ENCODE measurements at regions not wholly inside any gene's neighbourhood (a gene's known extent, or its start where the extent isn't known, plus 50 kb on each side); places are given as distances from the start of the nearest gene placed in this dataset.

- no peak overlapping the region for H3K4me3 ChIP-seq (replicated peaks; ENCODE audit: insufficient read depth, low read length)
- DNase-seq (ENCODE audit: low read depth in 1 of 2, low spot score in 1 of 2): no peak
- H3K27ac ChIP-seq (replicated peaks): no peak overlapping the region
- TF ChIP-seq GABPA (IDR thresholded peaks at IDR 0.05; ENCODE audit: low read depth): no peak
- TF ChIP-seq SPI1 (IDR thresholded peaks at IDR 0.05; ENCODE audit: borderline replicate concordance, low read depth): no peak
- TF ChIP-seq, protein P1, sequence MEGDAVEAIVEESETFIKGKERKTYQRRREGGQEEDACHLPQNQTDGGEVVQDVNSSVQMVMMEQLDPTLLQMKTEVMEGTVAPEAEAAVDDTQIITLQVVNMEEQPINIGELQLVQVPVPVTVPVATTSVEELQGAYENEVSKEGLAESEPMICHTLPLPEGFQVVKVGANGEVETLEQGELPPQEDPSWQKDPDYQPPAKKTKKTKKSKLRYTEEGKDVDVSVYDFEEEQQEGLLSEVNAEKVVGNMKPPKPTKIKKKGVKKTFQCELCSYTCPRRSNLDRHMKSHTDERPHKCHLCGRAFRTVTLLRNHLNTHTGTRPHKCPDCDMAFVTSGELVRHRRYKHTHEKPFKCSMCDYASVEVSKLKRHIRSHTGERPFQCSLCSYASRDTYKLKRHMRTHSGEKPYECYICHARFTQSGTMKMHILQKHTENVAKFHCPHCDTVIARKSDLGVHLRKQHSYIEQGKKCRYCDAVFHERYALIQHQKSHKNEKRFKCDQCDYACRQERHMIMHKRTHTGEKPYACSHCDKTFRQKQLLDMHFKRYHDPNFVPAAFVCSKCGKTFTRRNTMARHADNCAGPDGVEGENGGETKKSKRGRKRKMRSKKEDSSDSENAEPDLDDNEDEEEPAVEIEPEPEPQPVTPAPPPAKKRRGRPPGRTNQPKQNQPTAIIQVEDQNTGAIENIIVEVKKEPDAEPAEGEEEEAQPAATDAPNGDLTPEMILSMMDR (IDR thresholded peaks at IDR 0.05; ENCODE audit: insufficient read depth, low read length): no peak
- no peak for TF ChIP-seq REST (IDR thresholded peaks at IDR 0.05; ENCODE audit: insufficient replicate concordance, low read depth)
- TF ChIP-seq POLR2AphosphoS5 (IDR thresholded peaks at IDR 0.05; ENCODE audit: low read depth): no peak
- H3K27me3 ChIP-seq (ENCODE audit: insufficient read depth, poor library complexity, severe bottlenecking): peaks cover 5% of the 10 kb centered on the region
Measured at GRCh38 chr14:53571641-53572328, 384.8 kb downstream of the BMP4 start.

DNA sequence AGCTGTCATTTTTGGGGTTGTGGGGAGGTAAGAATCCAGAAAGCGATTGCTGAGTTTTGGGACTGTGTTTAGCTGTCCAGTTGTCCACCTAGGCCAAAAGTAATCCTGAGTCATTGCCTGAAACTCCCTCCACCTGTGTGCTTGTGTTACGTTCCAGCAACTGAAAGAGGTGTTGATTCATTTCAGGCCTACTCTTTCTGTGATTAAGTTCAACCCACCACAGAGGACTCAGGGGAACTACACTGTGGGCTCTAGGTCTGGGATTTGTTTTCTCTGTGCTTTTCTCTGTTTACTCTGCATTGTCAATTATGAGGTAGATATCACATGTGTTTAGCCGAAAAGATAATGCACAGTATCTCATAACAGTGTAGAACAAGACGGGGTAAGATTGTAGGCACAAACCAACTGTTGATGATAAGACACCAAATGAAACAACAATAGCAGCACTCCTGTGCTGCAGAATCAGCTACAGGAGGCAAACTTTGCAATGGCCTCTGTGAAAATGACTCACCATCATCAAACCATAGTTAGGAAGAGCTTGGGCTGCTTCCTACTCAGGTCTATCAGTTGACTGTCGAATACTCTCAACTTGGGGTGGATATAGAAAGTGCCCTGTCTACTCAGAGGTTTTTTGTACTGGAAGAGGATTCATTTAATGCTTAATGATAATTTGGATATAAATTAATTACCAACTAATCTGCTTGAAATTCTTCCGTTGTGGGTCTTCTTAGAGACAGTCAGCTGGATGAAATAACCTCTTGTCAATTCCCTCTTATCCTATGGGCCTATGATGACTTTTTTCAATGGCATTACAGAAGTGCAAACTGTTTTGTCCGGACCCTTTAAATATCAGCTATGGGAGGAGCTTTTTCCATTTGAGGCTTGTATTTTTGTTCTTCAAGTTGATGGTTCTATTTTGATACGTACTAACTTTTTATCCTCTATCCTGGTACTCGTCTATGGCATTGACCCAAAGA is 385.9 kb downstream of the BMP4 start:
- DNase-seq (ENCODE audit: low read depth in 1 of 2, low spot score in 1 of 2): no peak
- H3K27ac ChIP-seq (replicated peaks): no peak overlapping the region
- TF ChIP-seq, protein P1 (IDR thresholded peaks at IDR 0.05; ENCODE audit: insufficient read depth, low read length): no peak
- peaks cover 5% of the 10 kb centered on the region for H3K27me3 ChIP-seq (ENCODE audit: insufficient read depth, poor library complexity, severe bottlenecking)
- no peak overlapping the region for H3K4me3 ChIP-seq (replicated peaks; ENCODE audit: insufficient read depth, low read length)

DNA sequence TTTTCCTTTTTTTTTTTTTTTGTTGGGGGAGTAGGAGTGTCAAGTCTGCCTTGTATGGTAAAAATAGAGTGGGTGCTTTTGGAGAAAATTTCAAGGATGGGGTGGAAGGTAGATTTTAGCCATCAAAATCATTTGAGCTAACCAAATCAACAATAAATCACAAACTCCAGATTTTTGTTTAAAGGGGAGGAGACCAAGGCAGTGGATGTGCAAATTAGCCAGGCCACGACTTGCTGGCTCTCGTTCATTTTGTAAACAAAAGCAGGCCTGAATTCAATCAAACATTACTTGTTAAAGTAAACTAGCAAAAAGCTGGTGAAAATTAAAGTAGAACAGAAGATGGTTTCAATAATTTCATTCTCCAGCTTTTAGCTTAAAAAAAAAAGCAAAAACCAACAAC is 387.2 kb downstream of the BMP4 start:
- no peak overlapping the region for H3K27ac ChIP-seq (replicated peaks)
- TF ChIP-seq SPI1 (IDR thresholded peaks at IDR 0.05; ENCODE audit: borderline replicate concordance, low read depth): no peak
- TF ChIP-seq GABPA (IDR thresholded peaks at IDR 0.05; ENCODE audit: low read depth): no peak
- no peak for TF ChIP-seq POLR2AphosphoS5 (IDR thresholded peaks at IDR 0.05; ENCODE audit: low read depth)
- TF ChIP-seq REST (IDR thresholded peaks at IDR 0.05; ENCODE audit: insufficient replicate concordance, low read depth): no peak
- TF ChIP-seq, protein P1 (IDR thresholded peaks at IDR 0.05; ENCODE audit: insufficient read depth, low read length): no peak
- DNase-seq (ENCODE audit: low read depth in 1 of 2, low spot score in 1 of 2): no peak
- no peak overlapping the region for H3K4me3 ChIP-seq (replicated peaks; ENCODE audit: insufficient read depth, low read length)
- peaks cover 3% of the 10 kb centered on the region for H3K27me3 ChIP-seq (ENCODE audit: insufficient read depth, poor library complexity, severe bottlenecking)

All from HL-60 (cell line).